Smooth muscle cell (in vitro differentiated cells): ENCODE measurements at regions not wholly inside any gene's neighbourhood (a gene's known extent, or its start where the extent isn't known, plus 50 kb on each side); places are given as distances from the start of the nearest gene placed in this dataset.

Source experiments
- DNase-seq: peaks from one replicate; lab custom pipeline; 2025; ENCODE audit not compliant: unreplicated experiment; lab: John Stamatoyannopoulos, UW
- H2AFZ ChIP-seq: fragments of 200-600 bp; sonication (generic); 2 replicates; pipeline ENCODE4 v1.6.0; 2016; ENCODE audit warnings: antibody characterized with exemption, low read depth, mild to moderate bottlenecking
- H3F3A ChIP-seq: fragments of 200-600 bp; sonication (generic); 2 replicates; pipeline ENCODE4 v1.6.0; 2017; ENCODE audit warnings: antibody characterized with exemption, low read depth
- H3K27ac ChIP-seq: fragments of 200-600 bp; sonication (generic); 2 replicates; pipeline ENCODE4 v1.5.1; 2016; ENCODE audit warnings: low read depth, mild to moderate bottlenecking
- H3K27me3 ChIP-seq: fragments of 200-600 bp; sonication (generic); 2 replicates; pipeline ENCODE4 v1.6.1; 2016; ENCODE audit warnings: low read depth, mild to moderate bottlenecking
- H3K36me3 ChIP-seq: fragments of 200-600 bp; sonication (generic); 2 replicates; pipeline ENCODE4 v1.5.1; 2016; ENCODE audit warnings: low read depth
- H3K4me1 ChIP-seq: fragments of 200-600 bp; sonication (generic); 2 replicates; pipeline ENCODE4 v1.5.1; 2016; ENCODE audit warnings: low read depth
- H3K4me2 ChIP-seq: fragments of 200-600 bp; sonication (generic); 2 replicates; pipeline ENCODE4 v1.6.0; 2016; ENCODE audit warnings: mild to moderate bottlenecking
- H3K4me3 ChIP-seq: fragments of 200-600 bp; sonication (generic); 2 replicates; pipeline ENCODE4 v1.5.1; 2016; ENCODE audit warnings: mild to moderate bottlenecking
- H3K79me2 ChIP-seq: fragments of 200-600 bp; sonication (generic); 2 replicates; pipeline ENCODE4 v1.6.0; 2016; ENCODE audit warnings: low read depth, mild to moderate bottlenecking
- H3K9ac ChIP-seq: fragments of 200-600 bp; sonication (generic); 2 replicates; pipeline ENCODE4 v1.6.0; 2016; ENCODE audit warnings: low read depth
- H3K9me3 ChIP-seq: fragments of 200-600 bp; sonication (generic); replicated peaks from 2 replicates; pipeline ENCODE4 v1.5.1; 2016; ENCODE audit warnings: low read depth
- H4K20me1 ChIP-seq: fragments of 200-600 bp; sonication (generic); 2 replicates; pipeline ENCODE4 v1.6.0; 2016; ENCODE audit warnings: low read depth
- CTCF ChIP-seq: fragments of 200-600 bp; sonication (generic); IDR thresholded peaks from 2 replicates; pipeline ENCODE4 v1.5.1; 2017; ENCODE audit warnings: borderline replicate concordance, mild to moderate bottlenecking, antibody characterized with exemption; ENCODE audit not compliant: insufficient read depth, poor library complexity, severe bottlenecking
- WGBS: methylation state at CpG from one replicate; pipeline ENCODE4 v1.1.7; 2016; ENCODE audit warnings: low lambda C conversion rate; 5-methylcytosine and 5-hydroxymethylcytosine counted together

DNA sequence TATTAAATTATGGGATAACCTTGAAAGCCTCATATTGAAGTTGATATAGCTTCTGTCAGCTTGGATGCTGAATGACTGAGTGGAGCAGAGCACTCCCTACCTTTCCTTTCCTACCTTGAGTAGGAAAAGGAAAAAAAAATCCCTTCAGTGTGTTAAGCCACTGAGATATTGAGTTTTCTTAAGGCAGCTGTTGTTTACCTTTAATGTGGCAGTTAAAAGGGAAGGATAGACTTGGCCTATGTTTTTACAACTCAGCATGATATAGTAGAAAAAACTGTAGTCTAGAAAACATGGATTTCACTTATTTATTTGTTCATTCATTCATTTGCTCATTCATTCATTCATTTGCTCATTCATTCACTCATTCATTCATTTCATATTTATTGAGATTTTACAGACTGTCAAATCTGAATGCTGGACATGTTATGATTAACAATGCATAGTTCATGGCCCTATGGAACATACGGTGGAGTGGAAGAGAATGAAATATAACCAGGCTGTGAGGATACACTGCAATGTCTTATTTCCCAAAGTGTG, 131.5 kb upstream of the MAN1A1 start:
- no peak for TF ChIP-seq CTCF
- no peak overlapping the region for H2AFZ ChIP-seq
- peaks cover 7% of the 10 kb centered on the region for H3F3A ChIP-seq
- DNase-seq = no peak
- no peak overlapping the region for H3K4me3 ChIP-seq
- no peaks in the 10 kb centered on the region for H3K79me2 ChIP-seq
- 84% methylated on average over 1 of the region's 1 CpG for WGBS
- H3K4me1 ChIP-seq = no peaks in the 10 kb centered on the region
- H3K36me3 ChIP-seq = no peaks in the 10 kb centered on the region
- H3K27me3 ChIP-seq = no peaks in the 10 kb centered on the region
- H3K9me3 ChIP-seq = no peaks in the 10 kb centered on the region
- H4K20me1 ChIP-seq = no peaks in the 10 kb centered on the region
- H3K9ac ChIP-seq = no peak overlapping the region
- no peak overlapping the region for H3K27ac ChIP-seq
- H3K4me2 ChIP-seq = no peak overlapping the region

- no peak for TF ChIP-seq CTCF
- H4K20me1 ChIP-seq = no peaks in the 10 kb centered on the region
- DNase-seq = no peak
- H3K36me3 ChIP-seq = no peaks in the 10 kb centered on the region
- H3K9ac ChIP-seq = no peak overlapping the region
- no peaks in the 10 kb centered on the region for H3K9me3 ChIP-seq
- WGBS = 83% methylated on average over 2 of the region's 2 CpGs
- H3K4me3 ChIP-seq = no peak overlapping the region
- peaks cover 7% of the 10 kb centered on the region for H3F3A ChIP-seq
- no peaks in the 10 kb centered on the region for H3K4me1 ChIP-seq
- H3K4me2 ChIP-seq = peak overlapping the region; percentile 24
- H2AFZ ChIP-seq = peak overlapping the region; percentile 25
- no peak overlapping the region for H3K27ac ChIP-seq
- H3K27me3 ChIP-seq = no peaks in the 10 kb centered on the region
- no peaks in the 10 kb centered on the region for H3K79me2 ChIP-seq
Measured at GRCh38 chr6:119479860-119480655, 130.5 kb upstream of the MAN1A1 start.

DNA sequence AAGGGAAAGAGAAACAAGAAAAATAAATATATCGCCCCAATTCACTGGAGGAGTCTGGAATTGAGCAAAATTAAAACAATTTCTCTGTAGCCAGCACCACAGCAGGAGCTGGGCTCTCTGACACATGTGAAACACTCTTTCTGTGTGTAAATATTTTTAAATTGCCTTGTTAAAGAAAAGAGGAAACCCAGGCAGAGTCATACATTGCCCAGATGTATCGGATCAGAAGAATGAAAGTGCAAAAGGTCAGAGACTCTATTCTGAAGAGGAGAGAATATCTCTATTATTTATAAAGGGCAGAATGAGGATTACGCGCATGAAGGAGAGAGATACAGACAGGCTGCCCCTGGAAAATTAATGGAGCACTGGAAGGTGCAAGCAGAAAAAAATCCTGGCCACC, 127.0 kb upstream of the MAN1A1 start:
- no peak overlapping the region for H3K9ac ChIP-seq
- DNase-seq = no peak
- H3K27me3 ChIP-seq = no peaks in the 10 kb centered on the region
- 71% methylated on average over 4 of the region's 4 CpGs for WGBS
- TF ChIP-seq CTCF = no peak
- no peaks in the 10 kb centered on the region for H3K36me3 ChIP-seq
- no peak overlapping the region for H2AFZ ChIP-seq
- no peak overlapping the region for H3K4me3 ChIP-seq
- H3F3A ChIP-seq = no peaks in the 10 kb centered on the region
- no peaks in the 10 kb centered on the region for H3K79me2 ChIP-seq
- no peaks in the 10 kb centered on the region for H4K20me1 ChIP-seq
- no peaks in the 10 kb centered on the region for H3K9me3 ChIP-seq
- H3K4me1 ChIP-seq = no peaks in the 10 kb centered on the region
- no peak overlapping the region for H3K27ac ChIP-seq
- no peak overlapping the region for H3K4me2 ChIP-seq

DNA sequence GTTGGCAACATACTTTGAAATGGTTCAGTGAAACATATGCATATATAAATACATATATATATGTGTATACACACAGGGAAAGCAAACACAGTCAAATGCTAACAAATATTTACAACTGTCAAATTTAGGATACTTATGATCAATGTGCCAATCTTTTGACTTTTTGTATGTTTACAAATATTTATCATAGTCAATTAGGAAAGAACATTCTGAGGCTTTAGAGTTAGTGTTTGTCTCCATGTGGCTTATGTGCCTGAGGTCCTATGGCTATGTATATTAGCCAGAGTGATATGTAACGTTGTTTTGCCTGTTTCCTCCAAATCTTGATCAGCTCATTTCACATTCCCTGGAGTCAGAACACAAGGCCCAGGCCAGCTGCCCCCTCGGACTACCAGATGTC, 126.5 kb upstream of the MAN1A1 start:
- Histone ChIP-seq H3K9me3 (no peaks in the 10 kb centered on the region), H3K27me3 (no peaks in the 10 kb centered on the region), H3F3A (no peaks in the 10 kb centered on the region), H3K27ac (no peak overlapping the region), H3K4me3 (no peak overlapping the region), H3K9ac (no peak overlapping the region), H2AFZ (no peak overlapping the region), H3K4me1 (no peaks in the 10 kb centered on the region), H3K79me2 (no peaks in the 10 kb centered on the region), H3K4me2 (no peak overlapping the region), H4K20me1 (no peaks in the 10 kb centered on the region), H3K36me3 (no peaks in the 10 kb centered on the region)
- no peak for DNase-seq
- TF ChIP-seq CTCF = no peak
- WGBS = 66% methylated on average over 2 of the region's 2 CpGs
